NCI-H187 (cell line): ENCODE measurements at regions not wholly inside any gene's neighbourhood (a gene's known extent, or its start where the extent isn't known, plus 50 kb on each side); places are given as distances from the start of the nearest gene placed in this dataset.
A peak's percentile ranks its signal among the peaks of the same experiment; 100 is the strongest.

ENCODE experiments used
- DNase-seq, 2 experiments: peaks; one replicate each; lab custom pipeline; 2025; lab: John Stamatoyannopoulos, UW

DNA sequence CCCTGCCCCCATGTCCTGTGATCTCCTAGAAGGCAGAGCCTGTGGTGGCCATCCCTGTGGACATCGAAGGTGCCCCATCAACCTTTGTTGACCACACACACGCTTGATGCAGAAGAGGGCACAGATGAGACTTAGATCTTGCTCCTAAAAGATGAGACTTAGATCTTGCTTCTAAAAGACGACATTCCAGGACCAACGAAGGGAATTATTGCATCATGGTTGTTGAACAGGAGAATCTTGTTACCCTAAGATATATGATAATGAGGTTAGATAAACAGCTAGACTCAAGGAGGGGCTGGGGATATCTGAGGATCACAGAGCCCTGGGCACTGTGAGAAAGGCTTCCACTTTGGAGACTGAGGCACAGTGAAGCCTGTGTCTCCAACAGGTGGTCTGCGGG is 91.1 kb upstream of the WSCD2 start:
- DNase-seq: no peak

DNA sequence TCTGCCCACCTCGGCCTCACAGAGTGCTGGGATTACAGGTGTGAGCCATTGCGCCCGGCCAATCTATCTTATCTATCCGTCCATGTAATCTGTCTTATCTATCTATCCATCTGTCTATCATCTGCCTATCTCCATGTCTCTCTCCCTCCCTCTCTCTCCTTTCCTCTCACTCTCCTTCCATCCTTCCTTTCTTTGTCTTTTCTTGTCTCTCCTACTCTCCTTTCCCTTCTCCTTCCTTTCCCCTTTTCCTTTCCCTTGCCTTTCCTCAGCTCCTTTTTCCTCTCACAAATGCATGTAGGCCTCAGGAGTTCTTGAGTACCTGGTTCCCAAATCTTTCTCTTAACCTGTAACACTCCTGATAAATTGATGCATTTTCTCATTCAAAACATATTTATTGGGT is 89.3 kb upstream of the WSCD2 start:
- DNase-seq: no peak

- DNase-seq: no peak
Measured at GRCh38 chr12:108040947-108041346, 88.1 kb upstream of the WSCD2 start.

DNA sequence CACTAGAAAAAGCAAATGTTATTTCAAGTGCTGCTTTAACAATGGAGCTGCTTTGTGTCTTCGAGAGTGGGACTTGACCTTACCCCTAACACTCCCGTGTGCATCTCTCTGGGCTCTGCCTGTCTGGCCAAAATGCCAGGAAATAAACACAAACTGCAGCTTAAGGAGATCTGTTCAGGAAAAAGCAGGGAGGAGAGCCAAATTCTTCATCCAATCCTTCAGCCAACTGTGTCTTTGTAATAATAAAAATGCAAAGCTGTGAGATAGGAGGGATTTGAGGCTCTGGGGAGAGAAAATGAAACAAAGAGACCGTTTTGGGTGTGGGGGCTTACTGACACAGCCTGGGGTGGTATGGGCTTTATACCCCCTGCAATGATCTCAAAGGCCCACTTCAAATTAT is 85.8 kb upstream of the WSCD2 start:
- no peak for DNase-seq

DNA sequence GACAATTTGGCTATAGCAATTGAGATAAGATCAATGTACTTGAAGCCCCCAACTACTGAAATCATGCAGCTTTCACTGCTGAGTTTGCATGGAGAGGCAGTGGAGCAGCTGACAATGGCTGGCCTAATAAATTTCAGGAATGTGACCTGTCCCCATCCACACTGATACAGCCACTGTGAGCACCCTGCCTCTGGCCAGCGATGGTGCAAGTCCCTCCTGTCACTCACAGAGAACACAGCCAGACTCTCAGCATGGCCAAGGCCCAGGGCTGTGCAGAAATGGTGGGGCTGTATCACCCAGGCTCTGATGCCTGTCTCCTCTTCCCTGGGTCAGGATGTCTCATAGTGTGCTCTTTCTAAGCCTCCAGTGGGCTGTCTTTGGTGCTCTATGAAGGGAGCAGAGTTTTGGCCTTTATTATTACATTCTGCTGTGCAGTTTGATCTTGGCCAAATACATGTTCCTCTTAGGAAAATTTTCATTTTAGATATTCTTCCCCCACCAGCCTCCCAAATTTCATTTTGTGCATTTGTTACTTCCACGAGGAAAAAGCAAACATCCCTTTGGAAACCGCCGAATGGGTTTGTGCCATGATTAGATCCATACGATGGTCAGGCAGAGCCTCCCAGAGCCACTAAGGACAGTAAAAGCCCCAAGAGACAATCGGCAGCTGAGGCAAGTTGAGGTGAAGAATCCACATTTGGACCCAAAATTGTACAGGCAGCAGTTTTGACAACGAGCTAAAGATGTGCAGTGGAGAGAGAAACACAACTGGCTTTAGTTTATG is 85.1 kb upstream of the WSCD2 start:
- no peak for DNase-seq

DNA sequence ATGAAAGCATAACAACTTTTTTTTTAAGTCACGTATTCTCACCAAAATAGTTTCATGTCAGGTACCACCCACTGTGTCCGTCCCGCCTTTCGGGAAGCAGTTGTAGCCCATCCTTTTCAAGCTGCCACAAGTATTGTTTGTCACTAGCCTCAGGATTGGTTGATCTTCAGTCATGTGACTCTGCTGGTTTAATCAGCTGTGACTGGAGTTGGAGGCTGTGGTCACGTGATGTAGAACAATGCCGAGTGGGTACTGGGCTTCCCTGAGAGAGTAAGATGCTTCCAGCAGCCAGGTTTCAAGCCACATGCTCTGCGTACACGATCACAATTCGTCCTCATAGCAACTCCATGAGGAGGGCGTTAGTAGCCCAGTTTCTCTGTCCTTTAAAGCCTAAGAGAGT is 83.0 kb upstream of the WSCD2 start:
- no peak for DNase-seq

DNA sequence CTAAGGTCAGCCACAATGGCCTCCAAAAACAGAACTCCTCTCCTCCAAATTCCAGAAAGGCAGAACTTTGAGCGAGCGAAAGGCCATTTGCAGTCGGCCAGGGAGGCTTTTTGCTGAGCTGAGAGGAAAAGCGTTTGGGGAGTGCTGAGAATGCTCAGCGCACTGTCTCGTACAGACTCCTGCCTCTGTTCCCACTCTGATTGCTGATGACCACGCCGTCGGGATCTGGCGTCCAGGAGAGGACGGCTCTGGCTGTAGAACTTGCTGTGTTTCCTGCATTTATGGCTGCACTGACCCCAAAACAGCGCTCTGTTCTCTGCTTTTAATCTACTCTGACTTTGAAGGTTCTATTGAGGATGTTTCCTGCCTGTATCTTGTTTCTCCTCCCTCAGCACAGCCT is 82.4 kb upstream of the WSCD2 start:
- DNase-seq: no peak

- DNase-seq: no peak
Measured at GRCh38 chr12:108047071-108047550, 82.0 kb upstream of the WSCD2 start.

DNA sequence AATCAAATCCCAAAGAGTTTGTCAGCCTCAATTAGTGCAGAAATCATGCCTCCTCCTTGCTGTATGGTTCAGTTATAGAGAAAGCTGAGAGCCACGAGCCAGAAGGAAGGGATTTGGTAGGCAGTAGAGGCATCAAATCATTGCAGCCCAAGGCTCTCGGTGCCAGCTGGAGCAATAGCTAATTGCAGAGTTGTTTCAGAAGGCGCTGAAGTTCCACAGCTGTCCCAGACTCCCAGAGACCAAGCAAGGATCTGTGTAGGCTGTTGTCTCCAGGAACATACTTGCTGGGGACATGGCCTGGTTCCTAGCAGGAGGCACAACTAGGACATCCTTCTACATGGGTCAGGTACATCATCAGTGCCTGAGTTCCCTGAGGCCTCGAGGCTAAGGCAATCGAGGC is 80.4 kb upstream of the WSCD2 start:
- peak in 1 of 2 experiments; percentile 73 for DNase-seq

DNA sequence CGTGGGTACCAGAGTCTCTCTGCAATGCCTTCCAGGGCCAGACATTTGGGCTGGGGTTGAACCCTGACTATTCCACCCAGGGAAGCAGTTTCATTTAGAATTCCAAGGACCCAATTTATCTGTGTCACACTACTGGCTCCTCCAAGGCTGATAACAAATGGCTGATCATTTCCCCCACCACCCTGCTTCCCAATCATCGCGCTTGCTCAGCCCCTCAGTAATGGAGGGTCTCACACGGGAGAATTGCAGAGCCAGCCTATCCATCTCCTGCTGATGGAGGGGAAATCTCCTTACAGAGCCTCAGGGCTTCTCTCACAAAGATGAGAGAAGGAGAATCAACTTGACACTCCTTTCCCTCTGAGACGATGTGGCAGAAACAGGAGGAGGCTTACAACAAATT is 78.4 kb upstream of the WSCD2 start:
- no peak for DNase-seq

DNA sequence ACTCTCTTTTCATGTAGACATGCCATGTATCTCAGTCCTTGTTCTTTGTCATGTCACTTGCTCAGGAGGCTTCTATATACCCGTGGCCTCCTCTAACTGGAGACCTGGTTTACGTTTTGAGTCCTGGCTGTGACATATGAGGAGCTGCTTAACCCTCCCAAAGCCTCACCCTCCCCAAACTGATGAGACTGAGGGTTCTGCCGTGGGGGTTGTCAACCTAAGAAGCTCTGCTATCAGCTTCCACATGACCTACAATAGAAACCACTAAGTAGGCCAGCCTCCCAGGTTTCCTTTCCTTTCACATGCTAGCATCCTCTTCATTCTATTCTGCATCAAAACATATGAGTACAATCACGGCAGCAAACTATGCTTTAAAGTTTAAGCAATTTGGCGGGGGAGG is 76.8 kb upstream of the WSCD2 start:
- DNase-seq: no peak

DNA sequence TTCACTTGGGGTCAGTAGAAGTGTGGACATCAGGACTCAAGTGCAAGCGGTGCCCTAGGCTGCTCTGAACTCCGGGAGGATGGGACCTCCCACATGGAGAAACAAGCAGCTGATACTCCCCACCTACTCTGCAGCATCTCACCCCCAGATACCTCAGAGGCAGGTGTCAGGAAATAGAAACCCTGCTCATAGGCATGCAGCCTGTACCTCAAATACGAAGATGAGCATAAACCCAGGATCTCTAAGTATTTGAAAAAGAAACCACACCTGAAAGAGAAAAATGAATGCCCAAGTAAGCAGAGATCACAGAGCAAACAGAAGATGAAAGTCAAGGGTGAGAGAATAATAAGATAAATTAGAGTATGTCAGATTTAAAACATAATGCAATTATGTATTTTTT is 75.6 kb upstream of the WSCD2 start:
- no peak for DNase-seq

DNA sequence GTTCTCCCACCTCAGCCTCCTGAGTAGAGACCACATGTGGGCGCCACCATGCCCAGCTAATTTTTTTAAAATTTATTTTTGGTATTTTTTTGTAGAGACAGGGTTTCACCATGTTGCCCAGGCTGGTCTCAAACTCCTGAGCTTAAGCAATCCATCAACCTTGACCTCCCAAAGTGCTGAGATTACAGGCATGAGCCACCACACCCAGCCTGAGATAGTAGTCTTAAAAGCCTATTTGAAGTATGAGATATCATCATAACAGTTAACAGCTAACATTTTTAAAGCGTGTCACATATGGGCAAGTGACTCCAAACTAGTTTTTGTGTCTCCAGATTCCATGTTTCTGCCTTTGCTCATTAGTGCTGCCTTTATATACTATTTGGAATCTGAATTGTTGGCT is 74.6 kb upstream of the WSCD2 start:
- no peak for DNase-seq

DNA sequence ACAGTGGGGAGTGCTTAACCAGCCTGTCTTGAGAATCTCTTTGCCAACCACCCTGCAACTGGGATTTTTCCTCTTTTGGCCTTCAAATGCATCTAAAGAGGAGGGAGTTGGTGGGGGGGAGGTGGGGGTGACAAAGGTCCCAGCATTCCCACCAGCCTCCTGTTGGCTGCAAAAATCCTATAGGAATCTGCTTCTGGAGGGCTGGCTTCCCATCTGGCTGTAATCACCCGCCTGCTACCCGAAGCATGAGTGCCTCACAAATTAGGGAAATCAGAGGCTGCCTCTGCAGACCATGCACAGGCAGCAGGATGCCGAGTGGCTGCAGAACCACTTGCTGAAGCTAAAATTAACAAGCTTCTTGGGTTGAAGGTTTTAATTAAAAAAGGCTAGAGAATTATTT is 73.9 kb upstream of the WSCD2 start:
- no peak for DNase-seq

DNA sequence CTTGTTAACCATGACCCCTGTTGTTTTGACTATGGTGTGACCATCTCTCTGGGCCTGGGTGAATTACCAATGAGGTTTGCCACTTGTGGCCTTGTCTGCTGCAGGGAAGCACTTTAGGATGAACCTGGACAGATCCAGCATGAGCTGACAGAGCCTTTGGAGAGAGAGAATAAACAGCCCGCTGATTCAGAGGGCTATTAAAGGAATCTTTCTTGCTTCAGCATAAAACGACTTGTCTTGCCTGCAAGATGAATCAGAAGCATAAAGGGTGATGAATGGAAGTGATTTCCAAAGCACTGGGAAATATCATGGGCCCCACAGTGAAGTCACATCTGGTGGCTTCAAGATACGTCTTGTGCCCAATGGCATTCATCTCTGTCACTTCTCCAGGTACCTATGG is 69.0 kb upstream of the WSCD2 start:
- no peak for DNase-seq

DNA sequence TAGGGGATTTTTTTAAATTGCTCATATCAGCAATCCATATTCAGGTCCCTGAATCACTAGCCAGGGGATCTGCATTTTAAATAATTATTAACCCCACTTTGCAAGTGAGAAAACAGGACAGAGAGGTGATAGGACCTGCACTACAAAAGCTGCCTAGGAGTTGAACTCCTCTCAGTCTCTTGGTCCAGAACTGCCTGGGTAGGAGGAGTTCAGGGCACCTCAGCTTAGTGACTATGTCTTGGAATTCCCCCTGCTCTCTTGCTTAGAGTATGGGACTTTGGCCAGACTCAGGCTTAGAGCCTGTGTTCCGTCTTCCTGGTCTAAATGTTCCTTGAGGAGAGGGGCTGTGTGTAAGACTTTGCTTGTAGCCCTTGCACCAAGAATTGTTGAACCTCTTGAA is 68.2 kb upstream of the WSCD2 start:
- DNase-seq: no peak

GRCh38 chr12:108063192-108063591 is 65.9 kb upstream of the WSCD2 start:
- peak in 1 of 2 experiments; percentile 13 for DNase-seq

DNA sequence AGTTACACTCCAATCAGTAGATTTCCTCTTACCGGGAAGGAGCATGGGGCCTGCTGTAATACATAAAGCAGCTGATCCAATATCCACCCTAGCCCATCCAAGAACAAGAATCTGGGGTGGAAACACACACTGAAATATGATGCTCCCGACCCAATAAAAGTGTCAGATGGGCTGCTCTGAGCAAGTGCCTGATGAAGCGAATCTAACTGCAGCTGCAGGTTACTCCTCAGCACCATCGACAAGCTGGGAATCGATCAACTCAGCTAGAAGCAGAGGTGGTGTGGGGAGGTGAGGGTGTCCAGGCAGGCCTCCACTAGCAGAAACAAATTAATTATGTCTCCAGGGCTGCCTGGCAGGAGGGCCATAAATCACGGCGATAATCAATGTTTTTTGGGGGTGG is 64.0 kb upstream of the WSCD2 start:
- no peak for DNase-seq

DNA sequence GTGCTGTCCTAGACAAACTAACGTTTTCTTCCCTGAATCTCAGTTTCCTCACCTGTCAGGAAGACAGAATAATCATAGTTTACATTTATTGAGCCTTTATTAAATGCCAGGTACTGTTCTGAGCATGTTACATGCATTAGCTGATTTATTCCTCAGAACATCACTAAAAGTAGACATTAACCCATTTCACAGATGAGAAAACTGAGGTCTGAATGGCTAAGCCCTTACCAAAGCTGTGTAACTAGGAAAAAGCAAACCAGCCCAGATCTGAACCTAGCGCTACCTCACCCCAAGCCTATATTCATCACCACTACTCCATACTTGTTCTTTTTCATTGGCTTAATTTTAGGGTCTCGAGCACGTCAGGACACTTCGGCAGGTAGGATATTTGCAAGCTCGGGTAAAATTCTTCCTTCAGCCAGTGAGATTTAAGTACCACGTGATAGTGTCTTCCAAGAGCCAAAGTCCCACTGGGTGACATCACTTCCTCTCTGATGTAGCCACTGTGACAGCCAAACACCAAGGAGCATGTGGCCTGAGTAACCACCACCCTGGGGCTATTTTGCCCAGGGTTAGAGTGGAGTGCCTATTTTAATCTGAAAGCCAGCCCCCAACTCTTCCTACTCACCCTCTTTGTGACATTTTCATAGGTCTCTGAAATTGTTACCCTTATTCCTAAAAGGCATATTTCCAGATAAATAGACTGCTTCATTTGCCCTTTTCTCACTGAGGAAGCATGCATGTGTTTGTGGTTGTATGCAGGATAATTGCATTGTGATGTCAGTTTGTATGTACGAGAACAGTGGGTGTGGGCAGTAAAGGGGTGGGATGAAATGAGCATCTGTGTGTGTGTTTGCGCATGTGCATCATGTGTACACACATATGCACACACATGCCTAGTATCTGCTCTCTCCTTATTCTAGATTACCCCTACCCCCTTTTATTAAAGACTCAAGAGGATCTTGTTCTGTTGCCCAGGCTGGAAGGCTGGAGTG is 62.2 kb upstream of the WSCD2 start:
- DNase-seq: no peak

DNA sequence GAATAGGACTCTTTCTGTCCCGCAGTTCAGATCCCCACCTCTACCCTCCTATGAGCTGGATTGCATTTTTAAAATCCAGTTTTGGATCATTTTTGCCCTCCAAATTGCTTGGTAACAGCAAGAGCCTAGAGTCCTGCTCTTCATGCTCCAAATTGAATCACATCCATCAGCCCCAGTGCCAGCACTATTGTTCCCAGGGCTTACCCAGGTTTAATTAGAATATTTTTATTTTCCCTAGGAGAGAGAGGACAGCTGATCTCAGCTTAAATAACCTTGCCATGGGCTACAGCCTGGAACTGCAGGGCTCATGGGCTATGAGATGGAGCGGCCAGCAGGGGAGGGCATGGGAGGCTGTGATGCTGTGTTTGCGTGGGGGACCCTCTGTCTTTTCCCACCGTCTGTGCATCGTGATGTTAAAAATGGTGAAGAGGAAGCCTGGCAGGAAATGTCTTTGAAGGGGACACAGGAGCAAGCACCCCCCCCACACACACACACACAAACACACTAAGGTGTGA is 59.4 kb upstream of the WSCD2 start:
- no peak for DNase-seq

DNA sequence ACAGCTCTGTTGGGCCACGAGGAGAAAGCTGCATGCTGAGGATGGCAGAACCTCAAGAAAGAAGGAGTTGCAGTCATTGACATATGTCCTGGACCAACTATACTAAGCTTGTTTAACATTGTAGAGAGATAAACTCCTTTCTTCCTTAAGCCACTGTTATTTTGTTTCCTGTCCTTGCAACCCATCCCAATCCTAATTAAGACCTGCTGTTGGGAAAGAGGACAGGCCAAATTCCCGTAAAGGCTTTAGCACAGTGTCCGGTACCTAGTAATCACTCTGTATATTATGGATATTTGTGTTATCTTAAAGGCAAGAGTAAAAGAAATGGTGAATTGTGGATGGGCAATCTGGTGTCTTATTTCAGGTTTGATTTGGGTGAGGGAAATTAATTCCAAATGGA is 53.5 kb upstream of the WSCD2 start:
- DNase-seq: no peak

- peak in 1 of 2 experiments; percentile 42 for DNase-seq
Measured at GRCh38 chr12:108076556-108076955, 52.5 kb upstream of the WSCD2 start.

DNA sequence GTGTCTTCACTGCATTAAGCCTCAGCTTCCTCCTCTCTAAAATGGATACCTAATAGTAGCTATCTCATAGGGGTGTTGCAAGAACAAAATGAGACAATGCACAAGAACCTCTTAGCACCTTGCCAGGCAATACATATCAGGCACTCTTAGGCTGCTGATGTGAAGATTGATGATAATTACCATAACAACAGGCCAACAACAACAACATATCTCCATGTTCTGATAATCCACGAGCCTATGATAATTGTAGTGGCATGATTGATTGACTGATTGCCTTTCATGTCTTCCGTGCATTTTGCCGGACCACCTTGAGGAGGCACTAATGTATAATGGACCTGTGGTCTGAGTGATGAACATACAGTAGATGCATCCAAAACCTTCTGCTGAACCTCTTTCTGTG is 50.7 kb upstream of the WSCD2 start:
- DNase-seq: no peak
